GM12874 (cell line): ENCODE measurements at regions not wholly inside any gene's neighbourhood (a gene's known extent, or its start where the extent isn't known, plus 50 kb on each side); places are given as distances from the start of the nearest gene placed in this dataset.

Experiments
- CTCF ChIP-seq: IDR thresholded peaks from 2 replicates; pipeline ENCODE4 v1.5.1; 2011; ENCODE audit warnings: low read depth, mild to moderate bottlenecking, control low read depth, low read length, moderate library complexity; ENCODE audit not compliant: insufficient read depth

GRCh38 chr1:190864013-190864641 is 386.5 kb upstream of the BRINP3 start:
- no peak for TF ChIP-seq CTCF

- TF ChIP-seq CTCF, result no peak
These were observed 402.7 kb upstream of the BRINP3 start for GRCh38 chr1:190880352-190880751.

- TF ChIP-seq CTCF, result no peak
These were observed 403.4 kb upstream of the BRINP3 start for GRCh38 chr1:190881064-190881463.

GRCh38 chr1:190897233-190897632 is 419.6 kb upstream of the BRINP3 start:
- no peak for TF ChIP-seq CTCF

- no peak for TF ChIP-seq CTCF
These were observed 426.5 kb upstream of the BRINP3 start for GRCh38 chr1:190904091-190904695.

GRCh38 chr1:190906206-190906725 is 428.6 kb upstream of the BRINP3 start:
- TF ChIP-seq CTCF, result no peak

- TF ChIP-seq CTCF, result no peak
These were observed 430.6 kb upstream of the BRINP3 start for GRCh38 chr1:190908246-190908645.
